ENCODE measurements at regions not wholly inside any gene's neighbourhood (a gene's known extent, or its start where the extent isn't known, plus 50 kb on each side); places are given as distances from the start of the nearest gene placed in this dataset.

DNA sequence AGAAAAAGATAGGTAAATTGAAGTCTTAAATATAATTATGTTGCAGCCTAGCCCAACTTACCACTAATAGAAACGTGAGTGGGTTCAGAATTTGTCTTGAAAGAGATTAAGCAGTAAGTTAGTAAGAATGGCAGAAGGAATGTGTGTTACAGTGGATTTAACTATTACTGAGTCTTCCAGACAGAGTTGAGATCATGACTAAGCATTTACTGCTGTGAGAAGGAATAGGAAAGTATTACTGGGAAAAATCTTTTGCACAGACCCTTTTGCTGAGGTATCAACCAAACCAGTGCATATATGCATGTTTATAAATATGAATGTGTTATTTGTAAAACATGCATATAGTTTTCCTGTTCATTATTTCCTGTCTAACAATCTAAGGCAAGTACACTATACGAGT, 112.8 kb upstream of the EFNA5 start:
- TF ChIP-seq, protein P1, sequence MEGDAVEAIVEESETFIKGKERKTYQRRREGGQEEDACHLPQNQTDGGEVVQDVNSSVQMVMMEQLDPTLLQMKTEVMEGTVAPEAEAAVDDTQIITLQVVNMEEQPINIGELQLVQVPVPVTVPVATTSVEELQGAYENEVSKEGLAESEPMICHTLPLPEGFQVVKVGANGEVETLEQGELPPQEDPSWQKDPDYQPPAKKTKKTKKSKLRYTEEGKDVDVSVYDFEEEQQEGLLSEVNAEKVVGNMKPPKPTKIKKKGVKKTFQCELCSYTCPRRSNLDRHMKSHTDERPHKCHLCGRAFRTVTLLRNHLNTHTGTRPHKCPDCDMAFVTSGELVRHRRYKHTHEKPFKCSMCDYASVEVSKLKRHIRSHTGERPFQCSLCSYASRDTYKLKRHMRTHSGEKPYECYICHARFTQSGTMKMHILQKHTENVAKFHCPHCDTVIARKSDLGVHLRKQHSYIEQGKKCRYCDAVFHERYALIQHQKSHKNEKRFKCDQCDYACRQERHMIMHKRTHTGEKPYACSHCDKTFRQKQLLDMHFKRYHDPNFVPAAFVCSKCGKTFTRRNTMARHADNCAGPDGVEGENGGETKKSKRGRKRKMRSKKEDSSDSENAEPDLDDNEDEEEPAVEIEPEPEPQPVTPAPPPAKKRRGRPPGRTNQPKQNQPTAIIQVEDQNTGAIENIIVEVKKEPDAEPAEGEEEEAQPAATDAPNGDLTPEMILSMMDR (IDR thresholded peaks at IDR 0.05): no peak
- no peak for TF ChIP-seq POLR2AphosphoS5 (IDR thresholded peaks at IDR 0.05; ENCODE audit: low read depth, low read length)
- TF ChIP-seq SIN3A (IDR thresholded peaks at IDR 0.05; ENCODE audit: borderline replicate concordance, insufficient read depth, low read depth, low read length): no peak
- no peak for TF ChIP-seq TCF7L2 (IDR thresholded peaks at IDR 0.05; ENCODE audit: low read depth, low read length)
